Sigmoid colon (tissue), 4 donors: ENCODE measurements at regions not wholly inside any gene's neighbourhood (a gene's known extent, or its start where the extent isn't known, plus 50 kb on each side); places are given as distances from the start of the nearest gene placed in this dataset.

Source experiments
- CTCF ChIP-seq, 4 experiments: fragments of 450-650 bp in 3 of 4; fragments of 200-600 bp in 1 of 4; IDR thresholded peaks; one replicate each; pipeline ENCODE4 v1.5.1; 2016 to 2019; ENCODE audit warnings: antibody characterized with exemption in 4 of 4, mild to moderate bottlenecking in 3 of 4, moderate library complexity in 2 of 4
- EP300 ChIP-seq, 4 donors: sonication (generic); formaldehyde crosslinking; IDR thresholded peaks; one replicate each; pipeline ENCODE4 v1.6.1; 2017; ENCODE audit warnings: antibody characterized with exemption in 4 of 4
- POLR2A ChIP-seq, 2 donors: fragments of 450-650 bp; IDR thresholded peaks; one replicate each; pipeline ENCODE4 v1.6.1; 2016; ENCODE audit warnings: antibody characterized with exemption in 2 of 2, mild to moderate bottlenecking in 2 of 2, moderate library complexity in 2 of 2
- POLR2AphosphoS5 ChIP-seq, 4 donors: sonication (generic); formaldehyde crosslinking; IDR thresholded peaks; one replicate each; pipeline ENCODE4 v1.6.1; 2017; ENCODE audit warnings: antibody characterized with exemption in 4 of 4

- TF ChIP-seq CTCF (IDR thresholded peaks at IDR 0.05) (no peak), POLR2A (IDR thresholded peaks at IDR 0.05) (no peak), EP300 (IDR thresholded peaks at IDR 0.05) (no peak), POLR2AphosphoS5 (IDR thresholded peaks at IDR 0.05) (no peak)
These were observed 158.5 kb upstream of the MXRA5 start for GRCh38 chrX:3504916-3505315.
